T-helper 1 cell treated with Interleukin-12 subunit alpha and Interleukin-12 subunit beta and Interleukin-4 antibody, amounts not matched to agents 30 ng/mL and 1 ng/mL, for 36 hours (primary cell): ENCODE measurements at regions not wholly inside any gene's neighbourhood (a gene's known extent, or its start where the extent isn't known, plus 50 kb on each side); places are given as distances from the start of the nearest gene placed in this dataset.
"Not testable (repeated sequence)": the region's sequence is repeated elsewhere in the genome, so short reads cannot be mapped to it uniquely, and the experiment has no call there.

Experiments used
- intact Hi-C: fragments of 100-400 bp; cut with micrococcal nuclease; formaldehyde crosslinking; loops from one replicate; pipeline ENCODE4 v1.15.1; 2024

- intact Hi-C loops: not testable (repeated sequence)
These were observed 136.3 kb upstream of the ZNF618 start for GRCh38 chr9:113739605-113740507.

- intact Hi-C loops: not testable (repeated sequence)
These were observed 135.3 kb upstream of the ZNF618 start for GRCh38 chr9:113740508-113741500.

- intact Hi-C loops: no loop called here
These were observed 133.9 kb upstream of the ZNF618 start for GRCh38 chr9:113741886-113742854.

- intact Hi-C loops: no loop called here
These were observed 133.2 kb upstream of the ZNF618 start for GRCh38 chr9:113742878-113743277.

GRCh38 chr9:113746486-113746885 is 129.6 kb upstream of the ZNF618 start:
- intact Hi-C loops: no loop called here

GRCh38 chr9:113748135-113748534 is 128.0 kb upstream of the ZNF618 start:
- intact Hi-C loops: no loop called here

GRCh38 chr9:113753398-113754119 is 122.5 kb upstream of the ZNF618 start:
- intact Hi-C loops: no loop called here

GRCh38 chr9:113754739-113755138 is 121.4 kb upstream of the ZNF618 start:
- intact Hi-C loops: no loop called here

- intact Hi-C loops: no loop called here
These were observed 120.7 kb upstream of the ZNF618 start for GRCh38 chr9:113755433-113755832.

- intact Hi-C loops: no loop called here
These were observed 119.5 kb upstream of the ZNF618 start for GRCh38 chr9:113756476-113757192.

- intact Hi-C loops: no loop called here
These were observed 112.7 kb upstream of the ZNF618 start for GRCh38 chr9:113763429-113763828.

- intact Hi-C loops: no loop called here
These were observed 111.5 kb upstream of the ZNF618 start for GRCh38 chr9:113764572-113764971.

GRCh38 chr9:113769412-113769811 is 106.7 kb upstream of the ZNF618 start:
- intact Hi-C loops: no loop called here

GRCh38 chr9:113770396-113770795 is 105.7 kb upstream of the ZNF618 start:
- intact Hi-C loops: no loop called here

- intact Hi-C loops: no loop called here
These were observed 104.9 kb upstream of the ZNF618 start for GRCh38 chr9:113771199-113771598.

- intact Hi-C loops: no loop called here
These were observed 103.8 kb upstream of the ZNF618 start for GRCh38 chr9:113772121-113772810.

GRCh38 chr9:113774963-113775362 is 101.1 kb upstream of the ZNF618 start:
- intact Hi-C loops: no loop called here

GRCh38 chr9:113775749-113776148 is 100.4 kb upstream of the ZNF618 start:
- intact Hi-C loops: no loop called here

GRCh38 chr9:113776194-113776593 is 99.9 kb upstream of the ZNF618 start:
- intact Hi-C loops: no loop called here
